ENCODE measurements at regions not wholly inside any gene's neighbourhood (a gene's known extent, or its start where the extent isn't known, plus 50 kb on each side); places are given as distances from the start of the nearest gene placed in this dataset.

DNA sequence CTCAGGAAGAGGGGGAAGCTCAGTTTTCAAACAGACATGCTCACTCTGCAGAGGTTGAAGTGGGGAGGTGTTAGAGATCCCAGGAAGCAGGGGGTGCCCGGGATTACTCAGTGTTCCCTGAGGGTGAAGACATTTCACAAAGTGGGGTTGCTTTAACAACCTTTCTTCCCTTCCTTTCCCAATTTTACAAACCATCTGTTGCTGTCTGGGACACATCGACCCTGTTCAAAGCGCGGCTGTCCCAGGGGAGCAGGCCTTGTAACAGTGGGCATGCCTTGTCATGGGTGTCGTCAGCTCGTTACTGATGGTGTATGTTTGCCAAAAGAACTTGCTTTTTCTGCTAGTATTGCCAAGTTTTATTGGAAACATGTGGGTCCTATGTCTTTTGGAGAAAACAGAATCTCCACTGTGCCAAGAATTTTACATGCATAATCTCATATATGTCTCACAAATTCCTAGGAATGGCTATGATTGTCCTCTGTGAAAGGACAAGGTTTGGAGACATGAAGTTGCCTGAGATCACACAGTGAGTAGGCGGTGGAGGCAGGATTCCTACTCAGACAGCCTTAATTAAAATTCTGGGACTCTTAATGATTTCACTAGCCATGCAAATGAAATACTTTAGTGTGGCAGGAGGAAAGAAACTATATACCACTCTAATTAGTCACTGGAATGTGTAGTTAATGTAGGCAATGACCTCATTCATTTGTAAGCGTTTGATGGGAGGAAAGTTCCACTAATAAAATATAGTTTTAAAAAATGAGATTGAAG is 198.9 kb downstream of the NXNL2 start:
- WGBS, 2 donors, result 73 to 76% methylated on average over 8 of the region's 8 CpGs
- no peak for DNase-seq

DNA sequence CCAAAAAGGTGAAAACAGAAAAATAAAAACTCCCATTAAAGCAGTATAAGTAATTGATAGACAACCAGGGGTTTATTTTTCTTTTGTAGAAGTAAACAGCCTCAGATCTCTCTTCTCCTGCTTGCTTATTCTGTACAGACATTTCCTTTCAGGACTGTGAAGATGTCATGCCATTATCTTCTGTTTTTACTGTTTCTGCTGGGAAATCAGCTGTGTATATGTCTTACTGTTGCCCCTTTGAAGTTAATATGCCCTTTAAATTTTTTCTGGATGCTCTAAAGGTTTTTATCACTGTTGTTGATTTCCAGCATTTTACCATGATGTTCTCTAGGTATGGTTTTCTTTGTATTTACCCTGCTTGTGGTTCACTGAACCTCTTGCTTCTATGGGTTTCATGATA is 199.5 kb downstream of the NXNL2 start:
- no peak for TF ChIP-seq POLR2AphosphoS5 (IDR thresholded peaks at IDR 0.05)
- TF ChIP-seq POLR2A (IDR thresholded peaks at IDR 0.05), result no peak
- TF ChIP-seq EP300 (IDR thresholded peaks at IDR 0.05), result no peak
- TF ChIP-seq, protein P1, sequence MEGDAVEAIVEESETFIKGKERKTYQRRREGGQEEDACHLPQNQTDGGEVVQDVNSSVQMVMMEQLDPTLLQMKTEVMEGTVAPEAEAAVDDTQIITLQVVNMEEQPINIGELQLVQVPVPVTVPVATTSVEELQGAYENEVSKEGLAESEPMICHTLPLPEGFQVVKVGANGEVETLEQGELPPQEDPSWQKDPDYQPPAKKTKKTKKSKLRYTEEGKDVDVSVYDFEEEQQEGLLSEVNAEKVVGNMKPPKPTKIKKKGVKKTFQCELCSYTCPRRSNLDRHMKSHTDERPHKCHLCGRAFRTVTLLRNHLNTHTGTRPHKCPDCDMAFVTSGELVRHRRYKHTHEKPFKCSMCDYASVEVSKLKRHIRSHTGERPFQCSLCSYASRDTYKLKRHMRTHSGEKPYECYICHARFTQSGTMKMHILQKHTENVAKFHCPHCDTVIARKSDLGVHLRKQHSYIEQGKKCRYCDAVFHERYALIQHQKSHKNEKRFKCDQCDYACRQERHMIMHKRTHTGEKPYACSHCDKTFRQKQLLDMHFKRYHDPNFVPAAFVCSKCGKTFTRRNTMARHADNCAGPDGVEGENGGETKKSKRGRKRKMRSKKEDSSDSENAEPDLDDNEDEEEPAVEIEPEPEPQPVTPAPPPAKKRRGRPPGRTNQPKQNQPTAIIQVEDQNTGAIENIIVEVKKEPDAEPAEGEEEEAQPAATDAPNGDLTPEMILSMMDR (IDR thresholded peaks at IDR 0.05), result no peak
- Histone ChIP-seq H3K27me3 (no peaks in the 10 kb centered on the region), H3K4me1 (no peaks in the 10 kb centered on the region), H3K4me3 (no peak overlapping the region), H3K9me3 (no peaks in the 10 kb centered on the region), H3K27ac (no peak overlapping the region), H3K36me3 (no peaks in the 10 kb centered on the region)
- DNase-seq, result no peak
- intact Hi-C loops (cut with DNase I), result no loop called here

More for the DNA sequence above, 198.9 kb downstream of the NXNL2 start:
- Histone ChIP-seq H3K4me3 (no peak overlapping the region), H3K27ac (no peak overlapping the region), H3K27me3 (no peaks in the 10 kb centered on the region), H3K9me3 (no peaks in the 10 kb centered on the region), H3K4me1 (no peaks in the 10 kb centered on the region), H3K36me3 (no peaks in the 10 kb centered on the region)
- intact Hi-C loops (cut with DNase I), result no loop called here
- TF ChIP-seq POLR2A (IDR thresholded peaks at IDR 0.05) (no peak), POLR2AphosphoS5 (IDR thresholded peaks at IDR 0.05) (peak in 2 of 4 donors; percentile 6 to 15)

DNA sequence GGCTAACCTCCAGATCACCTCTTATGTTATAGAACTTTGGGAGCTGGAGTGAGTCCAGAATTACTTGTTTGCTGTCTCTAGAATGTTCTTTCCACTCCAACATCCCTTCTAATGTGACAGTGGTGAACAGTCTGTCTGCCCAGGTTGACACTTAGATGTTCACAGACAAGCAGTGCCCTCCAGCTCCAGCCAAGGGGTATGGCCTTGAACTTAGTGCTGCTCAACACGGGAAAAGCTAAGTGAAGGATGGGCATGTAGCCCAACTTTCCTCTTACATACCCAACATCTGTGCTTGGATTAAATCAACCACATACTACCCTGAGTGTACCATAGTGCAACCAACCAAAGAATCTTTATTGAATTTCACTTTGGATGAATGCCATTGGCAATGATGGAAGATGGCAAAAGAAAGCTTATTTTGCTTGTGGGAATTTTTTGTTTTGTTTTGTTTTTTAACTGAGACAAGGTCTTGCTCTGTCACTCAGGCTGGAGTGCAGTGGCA is 201.2 kb downstream of the NXNL2 start:
- Histone ChIP-seq H3K4me1 (no peaks in the 10 kb centered on the region), H3K27ac (no peak overlapping the region), H3K9me3 (no peaks in the 10 kb centered on the region), H3K36me3 (no peaks in the 10 kb centered on the region), H3K27me3 (no peaks in the 10 kb centered on the region), H3K4me3 (no peak overlapping the region)
- DNase-seq, result no peak
- intact Hi-C loops (cut with DNase I), result no loop called here
- WGBS, 2 donors, result 31 to 72% methylated on average over 1 of the region's 1 CpG
- no peak for TF ChIP-seq POLR2A (IDR thresholded peaks at IDR 0.05)
- TF ChIP-seq, protein P1 (IDR thresholded peaks at IDR 0.05), result no peak
- no peak for TF ChIP-seq EP300 (IDR thresholded peaks at IDR 0.05)
- TF ChIP-seq POLR2AphosphoS5 (IDR thresholded peaks at IDR 0.05), result no peak

DNA sequence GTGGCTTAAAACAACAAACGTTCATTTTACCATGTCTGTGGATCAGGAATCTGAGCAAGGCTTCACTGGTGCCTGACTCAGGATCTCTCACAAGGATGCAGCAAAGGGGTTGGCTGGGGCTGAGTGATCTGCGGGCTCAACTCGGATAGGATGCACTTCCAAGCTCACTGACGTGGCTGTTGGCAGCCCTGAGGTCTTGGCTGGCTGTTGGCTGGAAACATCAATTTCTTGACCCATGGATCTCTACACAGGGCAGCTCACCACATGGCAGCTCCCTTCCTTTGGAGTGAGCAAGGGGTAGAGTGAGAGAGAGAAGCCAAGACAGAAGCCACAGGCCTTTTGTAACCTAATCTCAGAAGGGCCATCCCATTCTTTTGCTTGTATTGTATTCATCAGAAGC is 202.1 kb downstream of the NXNL2 start:
- H3K4me3 ChIP-seq, result no peak overlapping the region
- intact Hi-C loops (cut with DNase I), result no loop called here
- no peak for DNase-seq
- H3K9me3 ChIP-seq, result no peaks in the 10 kb centered on the region
- TF ChIP-seq POLR2AphosphoS5 (IDR thresholded peaks at IDR 0.05) (no peak), EP300 (IDR thresholded peaks at IDR 0.05) (no peak), POLR2A (IDR thresholded peaks at IDR 0.05) (no peak)
- TF ChIP-seq, protein P1 (IDR thresholded peaks at IDR 0.05), result no peak
- no peaks in the 10 kb centered on the region for H3K27me3 ChIP-seq
- no peaks in the 10 kb centered on the region for H3K36me3 ChIP-seq
- WGBS, 2 donors, result 92% methylated on average over 4 of the region's 4 CpGs
- H3K27ac ChIP-seq, result no peak overlapping the region
- H3K4me1 ChIP-seq, result peaks cover 0 to 1% (median under 1%) of the 10 kb centered on the region in 4 donors

DNA sequence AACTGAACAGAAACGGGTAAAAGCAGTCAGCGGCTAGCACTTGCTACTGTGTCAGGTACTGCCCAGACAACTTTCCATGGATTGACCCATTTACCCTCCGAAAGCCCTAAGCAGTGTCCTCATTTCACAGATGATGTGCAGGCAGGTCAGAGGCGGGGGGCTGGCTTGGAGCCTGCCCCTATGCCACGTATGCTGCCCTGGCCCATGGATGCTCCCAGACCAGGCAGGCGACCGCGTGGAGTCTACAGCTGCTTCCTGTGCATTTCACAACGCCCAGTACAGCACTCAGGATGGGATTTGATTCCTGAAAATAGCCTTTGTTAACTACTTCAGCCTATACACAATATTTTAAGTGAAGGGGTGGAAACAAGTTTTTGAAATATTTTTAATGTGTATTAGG is 202.9 kb downstream of the NXNL2 start:
- 63 to 68% methylated on average over 9 of the region's 9 CpGs for WGBS, 2 donors

More for the DNA sequence above, 202.9 kb downstream of the NXNL2 start:
- H3K4me3 ChIP-seq, result no peak overlapping the region
- H3K27me3 ChIP-seq, result no peaks in the 10 kb centered on the region
- no peaks in the 10 kb centered on the region for H3K36me3 ChIP-seq
- H3K4me1 ChIP-seq, result peaks cover under 1 to 9% (median 8%) of the 10 kb centered on the region in 4 donors
- H3K27ac ChIP-seq, result no peak overlapping the region
- TF ChIP-seq POLR2AphosphoS5 (IDR thresholded peaks at IDR 0.05) (no peak), EP300 (IDR thresholded peaks at IDR 0.05) (no peak), POLR2A (IDR thresholded peaks at IDR 0.05) (no peak)
- TF ChIP-seq, protein P1 (IDR thresholded peaks at IDR 0.05), result no peak
- DNase-seq, result no peak
- H3K9me3 ChIP-seq, result no peaks in the 10 kb centered on the region
- intact Hi-C loops (cut with DNase I), result no loop called here
